ENCODE measurements at regions not wholly inside any gene's neighbourhood (a gene's known extent, or its start where the extent isn't known, plus 50 kb on each side); places are given as distances from the start of the nearest gene placed in this dataset.

DNA sequence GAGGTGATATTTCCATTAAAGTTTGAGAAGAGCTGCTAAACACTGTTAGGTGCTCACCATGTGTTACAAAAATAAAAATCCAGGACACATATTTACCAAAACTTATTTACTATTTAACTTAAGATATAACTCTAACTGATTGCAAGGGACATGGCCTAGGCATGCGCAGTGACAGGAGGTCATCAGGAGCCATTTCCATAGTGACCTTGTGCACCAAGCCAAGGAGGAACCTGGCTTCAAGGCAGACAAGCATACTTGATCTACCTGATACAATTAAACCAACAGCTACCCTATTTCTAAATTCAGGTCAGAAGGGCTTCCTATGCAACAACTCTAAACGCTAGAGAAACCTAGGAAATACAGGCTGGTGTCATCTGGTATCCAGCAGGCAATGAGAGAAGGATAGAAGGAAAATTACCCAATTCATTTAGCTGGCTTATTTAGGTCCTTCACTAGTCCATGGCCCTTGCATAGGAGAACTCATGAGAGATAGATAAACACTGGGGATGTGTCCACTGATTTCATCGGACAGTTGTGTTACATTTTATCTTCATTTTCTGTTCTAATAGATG lies 134.4 kb downstream of the FOXB1 start:
- in situ Hi-C loops (cut with MboI): no loop called here
- no peak for ATAC-seq

More for the DNA sequence above, 134.4 kb downstream of the FOXB1 start:
- TF ChIP-seq, protein P1, sequence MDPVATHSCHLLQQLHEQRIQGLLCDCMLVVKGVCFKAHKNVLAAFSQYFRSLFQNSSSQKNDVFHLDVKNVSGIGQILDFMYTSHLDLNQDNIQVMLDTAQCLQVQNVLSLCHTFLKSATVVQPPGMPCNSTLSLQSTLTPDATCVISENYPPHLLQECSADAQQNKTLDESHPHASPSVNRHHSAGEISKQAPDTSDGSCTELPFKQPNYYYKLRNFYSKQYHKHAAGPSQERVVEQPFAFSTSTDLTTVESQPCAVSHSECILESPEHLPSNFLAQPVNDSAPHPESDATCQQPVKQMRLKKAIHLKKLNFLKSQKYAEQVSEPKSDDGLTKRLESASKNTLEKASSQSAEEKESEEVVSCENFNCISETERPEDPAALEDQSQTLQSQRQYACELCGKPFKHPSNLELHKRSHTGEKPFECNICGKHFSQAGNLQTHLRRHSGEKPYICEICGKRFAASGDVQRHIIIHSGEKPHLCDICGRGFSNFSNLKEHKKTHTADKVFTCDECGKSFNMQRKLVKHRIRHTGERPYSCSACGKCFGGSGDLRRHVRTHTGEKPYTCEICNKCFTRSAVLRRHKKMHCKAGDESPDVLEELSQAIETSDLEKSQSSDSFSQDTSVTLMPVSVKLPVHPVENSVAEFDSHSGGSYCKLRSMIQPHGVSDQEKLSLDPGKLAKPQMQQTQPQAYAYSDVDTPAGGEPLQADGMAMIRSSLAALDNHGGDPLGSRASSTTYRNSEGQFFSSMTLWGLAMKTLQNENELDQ (CRISPR knock-in tag; IDR thresholded peaks at IDR 0.05; ENCODE audit: borderline replicate concordance): no peak
- peak; percentile 82 to 83 for TF ChIP-seq NRF1 (conservative IDR thresholded peaks at IDR 0.05 in 1 of 2, IDR thresholded peaks at IDR 0.05 in 1 of 2)
- Histone ChIP-seq H3K4me2 (ENCODE audit: insufficient read depth, low read length) (no peak overlapping the region), H3K36me3 (ENCODE audit: control insufficient read depth, insufficient read depth, low read length) (no peaks in the 10 kb centered on the region), H3K79me2 (ENCODE audit: control insufficient read depth, insufficient read depth, low read length) (no peaks in the 10 kb centered on the region), H3K9me1 (ENCODE audit: control insufficient read depth, insufficient read depth, low read length) (no peaks in the 10 kb centered on the region), H2AFZ (ENCODE audit: low read depth, low read length) (no peak overlapping the region), H3K27me3 (ENCODE audit: control insufficient read depth in 2 of 2, insufficient read depth in 2 of 2, low read length in 2 of 2) (no peaks in the 10 kb centered on the region; a peak in 2 of 5 replicates), H3K4me3 (no peak overlapping the region), H3K27ac (ENCODE audit: extremely low read depth, low read depth, low read length) (no peak overlapping the region), H3K9ac (ENCODE audit: insufficient read depth in 1 of 2, low read depth in 2 of 2, low read length in 2 of 2) (no peak overlapping the region), H3K4me1 (replicated peaks in 1 of 2; ENCODE audit: control insufficient read depth in 2 of 2, insufficient read depth in 2 of 2, low read length in 2 of 2) (no peaks in the 10 kb centered on the region), H4K20me1 (replicated peaks; ENCODE audit: control insufficient read depth, insufficient read depth, low read length) (no peaks in the 10 kb centered on the region), H3K9me3 (replicated peaks; ENCODE audit: control insufficient read depth, insufficient read depth, low read depth, low read length) (no peaks in the 10 kb centered on the region)
- BruUV-seq (replicated peaks): no TSS peak
- WGBS (ENCODE audit: insufficient coverage, low coverage, missing lambda C conversion rate): 2% methylated on average over 3 of the region's 3 CpGs
- POLR2A ChIA-PET: interaction anchor here (0.6 kb wide), 2 partner anchors 23 to 309 kb away, joined by 3 read pairs; no protein-coding TSS in a partner anchor
- no peak for FAIRE-seq
- intact Hi-C loops (cut with micrococcal nuclease): no loop called here
- CTCF ChIA-PET (ENCODE audit: low intra/inter-chr PET ratio): no interaction called here
- no peak for DNase-seq (ENCODE audit: extremely low read depth in 1 of 4, low spot score in 3 of 4)

All from K562 (cell line).